PC-3 (cell line): ENCODE measurements at regions not wholly inside any gene's neighbourhood (a gene's known extent, or its start where the extent isn't known, plus 50 kb on each side); places are given as distances from the start of the nearest gene placed in this dataset.

Source experiments
- EZH2 ChIP-seq: fragments of 300-600 bp; sonication (generic); IDR thresholded peaks from one replicate; pipeline ENCODE4 v1.6.1; 2017; ENCODE audit warnings: antibody characterized with exemption, mild to moderate bottlenecking, low read length; ENCODE audit not compliant: unreplicated experiment
- TF ChIP-seq, protein P1 (sequence below): fragments of 300-600 bp; sonication (generic); conservative IDR thresholded peaks from 2 replicates; pipeline ENCODE4 v1.5.1; 2017; ENCODE audit warnings: antibody characterized with exemption, low read depth, mild to moderate bottlenecking, low read length

DNA sequence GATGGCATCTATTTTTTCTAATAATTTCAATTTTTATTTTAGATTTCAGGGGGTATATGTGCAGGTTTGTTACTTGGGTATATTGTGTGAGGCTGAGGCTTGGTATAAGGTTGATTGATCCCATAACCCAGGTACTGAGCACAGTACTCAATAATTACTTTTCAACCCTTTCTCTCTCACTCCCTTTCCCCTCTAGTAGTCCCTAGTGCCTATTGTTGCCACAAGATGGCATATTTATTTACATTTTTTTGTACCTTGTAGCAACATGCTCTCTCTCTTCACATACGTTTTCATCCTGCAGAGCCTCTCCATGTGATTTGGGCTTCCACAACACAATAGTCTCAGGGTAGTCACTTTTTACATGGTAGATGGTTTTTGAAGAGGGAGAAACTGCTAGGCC, 172.0 kb downstream of the ATOH1 start:
- TF ChIP-seq, protein P1, sequence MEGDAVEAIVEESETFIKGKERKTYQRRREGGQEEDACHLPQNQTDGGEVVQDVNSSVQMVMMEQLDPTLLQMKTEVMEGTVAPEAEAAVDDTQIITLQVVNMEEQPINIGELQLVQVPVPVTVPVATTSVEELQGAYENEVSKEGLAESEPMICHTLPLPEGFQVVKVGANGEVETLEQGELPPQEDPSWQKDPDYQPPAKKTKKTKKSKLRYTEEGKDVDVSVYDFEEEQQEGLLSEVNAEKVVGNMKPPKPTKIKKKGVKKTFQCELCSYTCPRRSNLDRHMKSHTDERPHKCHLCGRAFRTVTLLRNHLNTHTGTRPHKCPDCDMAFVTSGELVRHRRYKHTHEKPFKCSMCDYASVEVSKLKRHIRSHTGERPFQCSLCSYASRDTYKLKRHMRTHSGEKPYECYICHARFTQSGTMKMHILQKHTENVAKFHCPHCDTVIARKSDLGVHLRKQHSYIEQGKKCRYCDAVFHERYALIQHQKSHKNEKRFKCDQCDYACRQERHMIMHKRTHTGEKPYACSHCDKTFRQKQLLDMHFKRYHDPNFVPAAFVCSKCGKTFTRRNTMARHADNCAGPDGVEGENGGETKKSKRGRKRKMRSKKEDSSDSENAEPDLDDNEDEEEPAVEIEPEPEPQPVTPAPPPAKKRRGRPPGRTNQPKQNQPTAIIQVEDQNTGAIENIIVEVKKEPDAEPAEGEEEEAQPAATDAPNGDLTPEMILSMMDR: 0 out of 2 replicates have a peak, but pooled peaks have one; percentile 24
- no peak for TF ChIP-seq EZH2
